Prostate gland (tissue), 2 donors: ENCODE measurements at regions not wholly inside any gene's neighbourhood (a gene's known extent, or its start where the extent isn't known, plus 50 kb on each side); places are given as distances from the start of the nearest gene placed in this dataset.

Experiments used
- POLR2A ChIP-seq: fragments of 450-650 bp; IDR thresholded peaks from one replicate; pipeline ENCODE4 v1.6.1; 2016; ENCODE audit warnings: antibody characterized with exemption, mild to moderate bottlenecking
- TF ChIP-seq, protein P1 (sequence below), 4 experiments: fragments of 200-600 bp in 2 of 4; fragments of 450-650 bp in 2 of 4; sonication (generic) in 2 of 4; IDR thresholded peaks; 1 replicate in 3 of 4; 2 replicates in 1 of 4; pipeline ENCODE4 v1.5.1; 2016 to 2019; ENCODE audit warnings: antibody characterized with exemption in 4 of 4, mild to moderate bottlenecking in 2 of 4, moderate library complexity in 2 of 4

GRCh38 chr22:48939441-48940265 lies 888.0 kb downstream of the BRD1 start:
- TF ChIP-seq, protein P1, sequence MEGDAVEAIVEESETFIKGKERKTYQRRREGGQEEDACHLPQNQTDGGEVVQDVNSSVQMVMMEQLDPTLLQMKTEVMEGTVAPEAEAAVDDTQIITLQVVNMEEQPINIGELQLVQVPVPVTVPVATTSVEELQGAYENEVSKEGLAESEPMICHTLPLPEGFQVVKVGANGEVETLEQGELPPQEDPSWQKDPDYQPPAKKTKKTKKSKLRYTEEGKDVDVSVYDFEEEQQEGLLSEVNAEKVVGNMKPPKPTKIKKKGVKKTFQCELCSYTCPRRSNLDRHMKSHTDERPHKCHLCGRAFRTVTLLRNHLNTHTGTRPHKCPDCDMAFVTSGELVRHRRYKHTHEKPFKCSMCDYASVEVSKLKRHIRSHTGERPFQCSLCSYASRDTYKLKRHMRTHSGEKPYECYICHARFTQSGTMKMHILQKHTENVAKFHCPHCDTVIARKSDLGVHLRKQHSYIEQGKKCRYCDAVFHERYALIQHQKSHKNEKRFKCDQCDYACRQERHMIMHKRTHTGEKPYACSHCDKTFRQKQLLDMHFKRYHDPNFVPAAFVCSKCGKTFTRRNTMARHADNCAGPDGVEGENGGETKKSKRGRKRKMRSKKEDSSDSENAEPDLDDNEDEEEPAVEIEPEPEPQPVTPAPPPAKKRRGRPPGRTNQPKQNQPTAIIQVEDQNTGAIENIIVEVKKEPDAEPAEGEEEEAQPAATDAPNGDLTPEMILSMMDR (IDR thresholded peaks at IDR 0.05), result no peak
- TF ChIP-seq POLR2A, result no peak
